Parathyroid adenoma (tissue), 2 donors: ENCODE measurements at regions not wholly inside any gene's neighbourhood (a gene's known extent, or its start where the extent isn't known, plus 50 kb on each side); places are given as distances from the start of the nearest gene placed in this dataset.
"Not testable (repeated sequence)": the region's sequence is repeated elsewhere in the genome, so short reads cannot be mapped to it uniquely, and the experiment has no call there.

Experiments used
- H2AFZ ChIP-seq: fragments of 300-600 bp; sonication (generic); one replicate; pipeline ENCODE4 v1.7.0; 2017; ENCODE audit warnings: antibody characterized with exemption, mild to moderate bottlenecking
- H3K27ac ChIP-seq: fragments of 300-600 bp; sonication (generic); one replicate; pipeline ENCODE4 v1.7.0; 2017
- H3K27me3 ChIP-seq: fragments of 300-600 bp; sonication (generic); one replicate; pipeline ENCODE4 v1.7.0; 2017; ENCODE audit warnings: low read length; ENCODE audit not compliant: control insufficient read depth, insufficient read depth
- H3K36me3 ChIP-seq: fragments of 300-600 bp; sonication (generic); one replicate; pipeline ENCODE4 v1.7.0; 2017; ENCODE audit warnings: low read length; ENCODE audit not compliant: control insufficient read depth, insufficient read depth
- H3K4me1 ChIP-seq: fragments of 300-600 bp; sonication (generic); one replicate; pipeline ENCODE4 v1.7.0; 2017; ENCODE audit warnings: control low read depth
- H3K4me2 ChIP-seq: fragments of 300-600 bp; sonication (generic); one replicate; pipeline ENCODE4 v1.7.0; 2017; ENCODE audit warnings: low read length
- H3K4me3 ChIP-seq: fragments of 300-600 bp; sonication (generic); one replicate; pipeline ENCODE4 v1.7.0; 2017; ENCODE audit warnings: low read depth, low read length
- H3K79me2 ChIP-seq: fragments of 300-600 bp; sonication (generic); one replicate; pipeline ENCODE4 v1.7.0; 2017; ENCODE audit warnings: control low read depth
- H3K9ac ChIP-seq: fragments of 300-600 bp; sonication (generic); one replicate; pipeline ENCODE4 v1.7.0; 2017; ENCODE audit warnings: mild to moderate bottlenecking
- H3K9me3 ChIP-seq: fragments of 300-600 bp; sonication (generic); one replicate; pipeline ENCODE4 v1.7.0; 2017; ENCODE audit warnings: low read length; ENCODE audit not compliant: control insufficient read depth
- TF ChIP-seq, protein P1 (sequence below): fragments of 300-600 bp; sonication (generic); IDR thresholded peaks from one replicate; pipeline ENCODE4 v1.7.0; 2017; ENCODE audit warnings: antibody characterized with exemption, mild to moderate bottlenecking
- donor health status: primary hyperparathyroidism.

DNA sequence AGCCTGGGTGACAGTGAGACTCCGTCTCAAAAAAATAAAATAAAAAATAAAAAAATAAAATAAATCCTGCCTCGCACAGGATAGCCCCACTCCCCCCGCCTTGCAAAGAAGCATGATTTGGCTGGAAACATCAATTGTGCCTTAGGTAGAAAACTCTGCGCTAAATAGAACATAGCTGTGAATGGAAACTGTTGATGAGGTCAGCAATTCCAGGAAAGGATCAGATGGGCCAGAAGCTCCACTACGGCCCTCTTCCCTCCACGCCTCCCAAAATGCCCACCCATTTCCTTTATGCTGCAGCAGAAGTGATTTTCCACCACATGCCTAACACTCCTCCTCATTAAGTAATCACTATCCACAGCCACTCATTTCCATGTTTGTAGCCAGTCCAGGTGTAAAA is 473.4 kb downstream of the XYLT1 start:
- Histone ChIP-seq H3K36me3 (no peaks in the 10 kb centered on the region), H3K4me3 (no peak overlapping the region), H2AFZ (no peak overlapping the region), H3K27ac (no peak overlapping the region), H3K9me3 (no peaks in the 10 kb centered on the region), H3K9ac (no peak overlapping the region), H3K27me3 (no peaks in the 10 kb centered on the region), H3K4me2 (no peak overlapping the region), H3K79me2 (no peaks in the 10 kb centered on the region), H3K4me1 (no peaks in the 10 kb centered on the region)
- TF ChIP-seq, protein P1, sequence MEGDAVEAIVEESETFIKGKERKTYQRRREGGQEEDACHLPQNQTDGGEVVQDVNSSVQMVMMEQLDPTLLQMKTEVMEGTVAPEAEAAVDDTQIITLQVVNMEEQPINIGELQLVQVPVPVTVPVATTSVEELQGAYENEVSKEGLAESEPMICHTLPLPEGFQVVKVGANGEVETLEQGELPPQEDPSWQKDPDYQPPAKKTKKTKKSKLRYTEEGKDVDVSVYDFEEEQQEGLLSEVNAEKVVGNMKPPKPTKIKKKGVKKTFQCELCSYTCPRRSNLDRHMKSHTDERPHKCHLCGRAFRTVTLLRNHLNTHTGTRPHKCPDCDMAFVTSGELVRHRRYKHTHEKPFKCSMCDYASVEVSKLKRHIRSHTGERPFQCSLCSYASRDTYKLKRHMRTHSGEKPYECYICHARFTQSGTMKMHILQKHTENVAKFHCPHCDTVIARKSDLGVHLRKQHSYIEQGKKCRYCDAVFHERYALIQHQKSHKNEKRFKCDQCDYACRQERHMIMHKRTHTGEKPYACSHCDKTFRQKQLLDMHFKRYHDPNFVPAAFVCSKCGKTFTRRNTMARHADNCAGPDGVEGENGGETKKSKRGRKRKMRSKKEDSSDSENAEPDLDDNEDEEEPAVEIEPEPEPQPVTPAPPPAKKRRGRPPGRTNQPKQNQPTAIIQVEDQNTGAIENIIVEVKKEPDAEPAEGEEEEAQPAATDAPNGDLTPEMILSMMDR: no peak

DNA sequence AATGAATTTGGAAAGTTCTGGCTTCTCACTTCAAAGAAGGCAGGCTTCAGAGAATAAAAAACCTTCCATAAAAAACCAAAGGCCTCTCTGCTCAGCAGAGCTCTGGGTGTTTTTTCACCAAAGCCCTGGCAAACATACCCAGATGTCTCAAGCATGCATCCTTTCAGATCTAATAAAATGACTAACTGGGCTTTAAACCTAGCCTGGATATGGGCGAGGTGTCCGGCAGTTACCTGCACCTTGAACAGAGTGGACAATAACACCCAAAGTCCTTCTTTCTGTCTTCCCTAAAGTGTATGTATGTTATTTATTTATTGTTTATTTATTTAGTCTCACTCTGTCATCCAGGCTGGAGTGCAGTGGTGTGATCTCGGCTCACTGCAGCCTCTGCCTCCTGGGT is 469.3 kb downstream of the XYLT1 start:
- no peaks in the 10 kb centered on the region for H3K4me1 ChIP-seq
- no peak overlapping the region for H3K27ac ChIP-seq
- TF ChIP-seq, protein P1: no peak
- no peak overlapping the region for H2AFZ ChIP-seq
- no peak overlapping the region for H3K9ac ChIP-seq
- no peak overlapping the region for H3K4me2 ChIP-seq
- no peaks in the 10 kb centered on the region for H3K27me3 ChIP-seq
- no peaks in the 10 kb centered on the region for H3K9me3 ChIP-seq
- H3K79me2 ChIP-seq: no peaks in the 10 kb centered on the region
- H3K36me3 ChIP-seq: no peaks in the 10 kb centered on the region
- H3K4me3 ChIP-seq: no peak overlapping the region

DNA sequence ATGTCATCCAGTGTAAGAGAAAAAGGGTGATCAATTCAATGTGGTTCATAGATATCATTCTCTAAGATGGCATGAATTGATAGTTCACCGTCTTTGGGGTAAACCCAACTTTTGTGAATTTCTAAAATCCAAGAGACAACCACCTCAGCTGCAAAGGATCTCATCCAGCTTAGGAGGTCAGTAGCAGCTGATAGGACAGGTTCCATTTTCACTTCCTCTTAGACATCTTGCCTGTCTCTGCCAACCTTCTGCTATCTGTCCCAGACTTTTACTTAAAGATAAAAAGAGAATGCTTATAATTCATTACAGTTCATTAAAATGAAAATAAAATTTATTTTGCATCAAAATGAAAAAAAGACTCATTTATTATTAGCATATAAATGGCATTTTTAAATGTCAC is 468.2 kb downstream of the XYLT1 start:
- Histone ChIP-seq H3K79me2 (no peaks in the 10 kb centered on the region), H3K27ac (no peak overlapping the region), H3K4me2 (no peak overlapping the region), H3K36me3 (no peaks in the 10 kb centered on the region), H3K9ac (no peak overlapping the region), H3K9me3 (no peaks in the 10 kb centered on the region), H3K4me3 (no peak overlapping the region), H3K27me3 (no peaks in the 10 kb centered on the region), H3K4me1 (no peaks in the 10 kb centered on the region), H2AFZ (no peak overlapping the region)
- TF ChIP-seq, protein P1: no peak

DNA sequence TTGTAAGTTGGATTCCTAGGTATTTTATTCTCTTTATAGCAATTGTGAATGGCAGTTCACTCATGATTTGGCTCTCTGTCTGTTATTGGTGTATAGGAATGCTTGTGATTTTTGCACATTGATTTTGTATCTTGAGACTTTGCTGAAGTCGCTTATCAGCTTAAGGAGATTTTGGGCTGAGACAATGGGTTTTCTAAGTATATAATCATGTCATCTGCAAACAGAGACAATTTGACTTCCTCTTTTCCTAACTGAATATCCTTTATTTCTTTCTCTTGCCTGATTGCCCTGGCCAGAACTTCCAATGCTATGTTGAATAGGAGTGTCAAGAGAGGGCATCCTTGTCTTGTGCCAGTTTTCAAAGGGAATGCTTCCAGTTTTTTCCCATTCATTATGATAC is 464.8 kb downstream of the XYLT1 start:
- H3K4me2 ChIP-seq, H3K27me3 ChIP-seq, H3K9ac ChIP-seq, H3K4me3 ChIP-seq, H3K4me1 ChIP-seq, H3K27ac ChIP-seq, H3K9me3 ChIP-seq, H2AFZ ChIP-seq, H3K36me3 ChIP-seq, H3K79me2 ChIP-seq: not testable (repeated sequence)

DNA sequence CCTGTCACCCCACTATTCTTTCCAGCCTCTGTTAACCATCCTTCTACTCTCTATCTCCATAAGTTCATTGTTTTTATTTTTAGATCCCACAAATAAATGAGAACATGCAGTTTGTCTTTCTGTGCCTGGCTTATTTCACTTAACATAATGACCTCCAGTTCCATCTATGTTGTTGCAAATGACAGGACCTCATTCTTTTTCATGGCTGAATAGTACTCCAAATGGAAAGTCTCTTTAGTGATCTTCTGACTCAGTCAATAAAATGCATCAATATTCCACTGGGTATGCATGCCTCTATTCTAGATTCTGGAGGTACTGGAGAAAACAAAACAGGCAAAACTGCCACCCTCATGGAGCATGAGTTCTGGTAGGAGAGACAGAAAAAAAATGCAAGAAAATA is 459.0 kb downstream of the XYLT1 start:
- H3K36me3 ChIP-seq: no peaks in the 10 kb centered on the region
- TF ChIP-seq, protein P1: no peak
- no peak overlapping the region for H3K4me2 ChIP-seq
- no peak overlapping the region for H3K9ac ChIP-seq
- H3K27ac ChIP-seq: no peak overlapping the region
- H3K79me2 ChIP-seq: no peaks in the 10 kb centered on the region
- H2AFZ ChIP-seq: no peak overlapping the region
- no peaks in the 10 kb centered on the region for H3K4me1 ChIP-seq
- H3K4me3 ChIP-seq: no peak overlapping the region
- no peaks in the 10 kb centered on the region for H3K9me3 ChIP-seq
- H3K27me3 ChIP-seq: no peaks in the 10 kb centered on the region
